Osteocyte (in vitro differentiated cells): ENCODE measurements at regions not wholly inside any gene's neighbourhood (a gene's known extent, or its start where the extent isn't known, plus 50 kb on each side); places are given as distances from the start of the nearest gene placed in this dataset.
"Not testable (repeated sequence)": the region's sequence is repeated elsewhere in the genome, so short reads cannot be mapped to it uniquely, and the experiment has no call there.

Source experiments
- DNase-seq: peaks from one replicate; pipeline ENCODE4 v3.0.0; 2021; ENCODE audit warnings: mixed read lengths; ENCODE audit not compliant: unreplicated experiment; ENCODE audit errors: extremely low spot score
- H3K27ac Mint-ChIP-seq: one replicate; pipeline ENCODE4 v1.8.0; 2021; ENCODE audit warnings: mild to moderate bottlenecking, mixed read lengths; ENCODE audit not compliant: unreplicated experiment
- H3K27me3 Mint-ChIP-seq: one replicate; pipeline ENCODE4 v1.8.0; 2021; ENCODE audit warnings: mixed read lengths; ENCODE audit not compliant: unreplicated experiment
- H3K36me3 Mint-ChIP-seq: one replicate; pipeline ENCODE4 v1.8.0; 2021; ENCODE audit warnings: mixed read lengths; ENCODE audit not compliant: unreplicated experiment
- H3K4me1 Mint-ChIP-seq: one replicate; pipeline ENCODE4 v1.8.0; 2021; ENCODE audit warnings: mixed read lengths; ENCODE audit not compliant: unreplicated experiment
- H3K4me3 Mint-ChIP-seq: one replicate; pipeline ENCODE4 v1.8.0; 2021; ENCODE audit warnings: mild to moderate bottlenecking, moderate library complexity, mixed read lengths; ENCODE audit not compliant: unreplicated experiment
- H3K9me3 Mint-ChIP-seq: one replicate; pipeline ENCODE4 v1.8.0; 2021; ENCODE audit warnings: mixed read lengths; ENCODE audit not compliant: unreplicated experiment
- TF ChIP-seq, protein P1 (sequence below): fragments of 200-600 bp; sonication (generic); IDR thresholded peaks from 2 replicates; pipeline ENCODE4 v1.5.0; 2021; ENCODE audit warnings: antibody characterized with exemption, mild to moderate bottlenecking, moderate library complexity

DNA sequence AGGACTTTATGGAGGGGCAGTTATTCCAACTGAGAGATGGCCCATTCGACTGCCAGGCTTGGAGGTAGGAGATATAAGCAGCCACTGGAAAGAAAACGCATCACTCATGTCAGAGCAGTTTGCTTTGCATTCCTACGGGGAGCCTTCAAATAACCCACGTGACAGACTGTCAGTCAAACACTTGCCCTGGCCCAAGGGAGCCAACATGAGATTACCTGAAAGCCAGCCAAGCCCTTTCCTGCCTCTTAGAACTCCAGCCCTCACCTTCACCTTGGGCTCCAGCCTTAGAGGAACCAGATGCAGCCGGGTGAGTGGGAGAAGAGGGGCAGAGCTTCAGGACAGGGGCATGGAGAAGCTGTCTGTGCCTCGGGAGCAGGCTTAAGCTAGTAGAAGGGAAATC lies 95.3 kb upstream of the CXCL13 start:
- Mint-ChIP-seq H3K27ac (no peak overlapping the region), H3K4me3 (no peak overlapping the region), H3K4me1 (no peaks in the 10 kb centered on the region), H3K9me3 (no peaks in the 10 kb centered on the region), H3K36me3 (no peaks in the 10 kb centered on the region), H3K27me3 (no peaks in the 10 kb centered on the region)
- TF ChIP-seq, protein P1, sequence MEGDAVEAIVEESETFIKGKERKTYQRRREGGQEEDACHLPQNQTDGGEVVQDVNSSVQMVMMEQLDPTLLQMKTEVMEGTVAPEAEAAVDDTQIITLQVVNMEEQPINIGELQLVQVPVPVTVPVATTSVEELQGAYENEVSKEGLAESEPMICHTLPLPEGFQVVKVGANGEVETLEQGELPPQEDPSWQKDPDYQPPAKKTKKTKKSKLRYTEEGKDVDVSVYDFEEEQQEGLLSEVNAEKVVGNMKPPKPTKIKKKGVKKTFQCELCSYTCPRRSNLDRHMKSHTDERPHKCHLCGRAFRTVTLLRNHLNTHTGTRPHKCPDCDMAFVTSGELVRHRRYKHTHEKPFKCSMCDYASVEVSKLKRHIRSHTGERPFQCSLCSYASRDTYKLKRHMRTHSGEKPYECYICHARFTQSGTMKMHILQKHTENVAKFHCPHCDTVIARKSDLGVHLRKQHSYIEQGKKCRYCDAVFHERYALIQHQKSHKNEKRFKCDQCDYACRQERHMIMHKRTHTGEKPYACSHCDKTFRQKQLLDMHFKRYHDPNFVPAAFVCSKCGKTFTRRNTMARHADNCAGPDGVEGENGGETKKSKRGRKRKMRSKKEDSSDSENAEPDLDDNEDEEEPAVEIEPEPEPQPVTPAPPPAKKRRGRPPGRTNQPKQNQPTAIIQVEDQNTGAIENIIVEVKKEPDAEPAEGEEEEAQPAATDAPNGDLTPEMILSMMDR = no peak
- no peak for DNase-seq

DNA sequence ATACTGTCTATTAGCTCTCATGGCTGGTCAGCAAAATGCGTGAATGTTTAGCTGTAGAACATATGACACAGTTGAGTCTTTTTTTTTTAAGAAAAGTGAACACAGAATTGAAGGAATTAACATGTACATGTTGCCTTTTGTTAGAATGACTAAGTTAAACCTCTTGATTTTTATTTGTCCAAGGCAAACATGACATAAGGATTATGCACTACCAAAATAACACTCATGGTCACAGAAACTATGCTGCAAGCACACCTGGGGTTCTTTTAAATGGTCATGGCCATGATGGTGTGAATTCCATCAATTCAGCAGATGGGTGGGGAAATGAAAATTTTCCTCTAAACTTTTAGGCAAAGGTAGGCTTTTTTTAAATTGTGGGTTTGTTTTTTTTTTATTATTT lies 80.1 kb upstream of the CXCL13 start:
- H3K27me3 Mint-ChIP-seq = peaks cover 15% of the 10 kb centered on the region
- no peaks in the 10 kb centered on the region for H3K36me3 Mint-ChIP-seq
- H3K9me3 Mint-ChIP-seq = peaks cover 10% of the 10 kb centered on the region
- DNase-seq = no peak
- TF ChIP-seq, protein P1 = no peak
- no peak overlapping the region for H3K27ac Mint-ChIP-seq
- H3K4me3 Mint-ChIP-seq = no peak overlapping the region
- peaks cover 3% of the 10 kb centered on the region for H3K4me1 Mint-ChIP-seq

DNA sequence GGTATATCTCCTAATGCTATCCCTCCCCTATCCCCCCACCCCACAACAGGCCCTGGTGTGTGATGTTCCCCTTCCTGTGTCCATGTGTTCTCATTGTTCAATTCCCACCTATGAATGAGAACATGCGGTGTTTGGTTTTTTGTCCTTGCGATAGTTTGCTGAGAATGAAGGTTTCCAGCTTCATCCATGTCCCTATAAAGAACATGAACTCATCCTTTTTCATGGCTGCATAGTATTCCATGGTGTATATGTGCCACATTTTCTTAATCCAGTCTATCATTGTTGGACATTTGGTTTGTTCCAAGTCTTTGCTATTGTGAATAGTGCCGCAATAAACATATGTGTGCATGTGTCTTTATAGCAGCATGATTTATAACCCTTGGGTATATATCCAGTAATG lies 77.7 kb upstream of the CXCL13 start:
- H3K27ac Mint-ChIP-seq, H3K4me3 Mint-ChIP-seq, H3K36me3 Mint-ChIP-seq, H3K4me1 Mint-ChIP-seq, DNase-seq, H3K9me3 Mint-ChIP-seq: not testable (repeated sequence)
- H3K27me3 Mint-ChIP-seq = peaks cover 13% of the 10 kb centered on the region

DNA sequence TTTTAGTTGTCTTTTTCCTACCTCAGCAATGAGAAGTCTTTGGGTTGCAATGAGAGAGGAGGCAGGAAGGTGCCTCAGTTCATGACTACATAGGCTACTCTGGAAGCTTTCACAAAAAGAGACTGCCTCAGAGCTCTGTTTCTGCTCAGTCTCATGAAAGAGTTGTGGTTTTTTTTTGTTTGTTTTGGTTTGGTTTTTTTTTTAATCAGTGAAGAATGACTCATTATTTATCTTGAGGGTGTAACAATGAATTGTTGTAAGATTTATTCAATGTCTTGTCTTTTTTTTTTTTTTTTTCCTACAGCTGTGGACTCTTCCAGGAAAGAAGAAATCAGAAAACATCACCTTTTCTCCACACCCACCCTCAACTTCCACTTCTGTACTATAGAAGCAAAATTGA lies 67.5 kb upstream of the CXCL13 start:
- Mint-ChIP-seq H3K27me3 (peaks cover 23% of the 10 kb centered on the region), H3K36me3 (no peaks in the 10 kb centered on the region), H3K27ac (no peak overlapping the region), H3K9me3 (no peaks in the 10 kb centered on the region), H3K4me1 (peaks cover 14% of the 10 kb centered on the region), H3K4me3 (no peak overlapping the region)
- TF ChIP-seq, protein P1 = no peak
- DNase-seq = no peak

DNA sequence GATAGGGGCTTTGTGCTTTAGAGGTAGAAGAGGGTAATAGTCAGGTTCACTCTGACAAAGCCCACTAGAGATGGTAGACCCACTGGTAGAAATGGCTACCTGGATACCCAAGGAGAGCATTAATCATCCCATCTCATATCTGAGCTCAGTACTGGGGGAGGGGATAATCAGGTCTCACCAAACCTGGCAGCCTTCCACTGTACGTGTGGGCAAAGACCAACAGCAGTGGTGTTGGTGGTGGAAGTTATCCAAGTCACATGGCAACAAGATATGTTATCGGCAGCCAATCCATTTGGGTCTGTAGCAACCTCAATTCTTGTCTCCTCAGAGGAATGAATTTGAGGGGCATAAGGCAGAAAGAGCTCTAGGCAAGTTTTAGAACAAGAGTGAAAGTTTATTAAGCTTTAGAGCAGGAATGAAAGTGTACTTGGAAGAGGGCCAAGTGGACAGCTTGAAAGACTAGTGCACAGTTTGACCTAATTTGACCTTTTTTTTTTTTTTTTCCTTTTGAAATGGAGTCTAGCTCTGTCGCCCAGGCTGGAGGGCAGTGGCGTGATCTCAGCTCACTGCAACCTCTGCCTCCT lies 67.0 kb upstream of the CXCL13 start:
- peaks cover 25% of the 10 kb centered on the region for H3K27me3 Mint-ChIP-seq
- DNase-seq = no peak
- TF ChIP-seq, protein P1 = no peak
- H3K4me3 Mint-ChIP-seq = no peak overlapping the region
- no peak overlapping the region for H3K27ac Mint-ChIP-seq
- no peaks in the 10 kb centered on the region for H3K9me3 Mint-ChIP-seq
- H3K36me3 Mint-ChIP-seq = no peaks in the 10 kb centered on the region
- peaks cover 14% of the 10 kb centered on the region for H3K4me1 Mint-ChIP-seq
